ENCODE measurements at regions not wholly inside any gene's neighbourhood (a gene's known extent, or its start where the extent isn't known, plus 50 kb on each side); places are given as distances from the start of the nearest gene placed in this dataset.
"Not testable (repeated sequence)": the region's sequence is repeated elsewhere in the genome, so short reads cannot be mapped to it uniquely, and the experiment has no call there.

DNA sequence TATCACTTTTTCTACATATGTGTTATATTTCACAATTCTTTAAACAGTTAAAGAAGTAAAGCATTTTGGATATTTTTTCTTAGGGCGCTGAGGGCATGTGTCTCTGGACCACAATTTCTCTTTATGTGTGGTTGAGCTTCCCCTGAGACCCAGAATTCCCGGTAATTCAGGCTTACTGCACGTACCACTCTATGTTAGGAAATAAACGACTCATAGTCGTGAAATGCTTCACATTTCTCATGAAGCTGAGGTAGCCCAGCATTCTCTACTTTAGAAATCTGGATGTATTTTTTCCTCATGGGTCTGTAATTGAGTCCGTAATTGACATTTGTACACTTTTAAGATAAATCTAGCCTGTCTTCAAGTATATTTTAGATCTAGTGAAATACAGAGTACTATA lies 170.6 kb downstream of the FZD1 start:
- Histone ChIP-seq H3K36me3 (ENCODE audit: control insufficient read depth, insufficient read depth, low read length) (no peaks in the 10 kb centered on the region), H3K4me3 (ENCODE audit: low read depth in 2 of 2, low read length in 2 of 2) (no peak overlapping the region), H3K27me3 (ENCODE audit: control insufficient read depth, insufficient read depth, low read length) (no peaks in the 10 kb centered on the region), H3K9me3 (ENCODE audit: control insufficient read depth, insufficient read depth, low read depth, low read length) (no peaks in the 10 kb centered on the region), H3K4me1 (ENCODE audit: control insufficient read depth, insufficient read depth, low read length) (no peaks in the 10 kb centered on the region), H3K27ac (ENCODE audit: low read length) (no peak overlapping the region)
- ChIA-PET POLR2A (no interaction called here), CTCF (no interaction called here)
- intact Hi-C loops (cut with micrococcal nuclease; ENCODE audit: unreplicated experiment) (no loop called here), in situ Hi-C loops (cut with HindIII; ENCODE audit: low pct_unique_long_range_greater_than_20kb, low sequenced_read_pairs) (no loop called here)
- ATAC-seq (no peak), DNase-seq (ENCODE audit: low read depth, low spot score) (no peak)
- TF ChIP-seq TCF7L2 (IDR thresholded peaks at IDR 0.05; ENCODE audit: low read depth, low read length): no peak
- no TSS peak for BruUV-seq (replicated peaks)

DNA sequence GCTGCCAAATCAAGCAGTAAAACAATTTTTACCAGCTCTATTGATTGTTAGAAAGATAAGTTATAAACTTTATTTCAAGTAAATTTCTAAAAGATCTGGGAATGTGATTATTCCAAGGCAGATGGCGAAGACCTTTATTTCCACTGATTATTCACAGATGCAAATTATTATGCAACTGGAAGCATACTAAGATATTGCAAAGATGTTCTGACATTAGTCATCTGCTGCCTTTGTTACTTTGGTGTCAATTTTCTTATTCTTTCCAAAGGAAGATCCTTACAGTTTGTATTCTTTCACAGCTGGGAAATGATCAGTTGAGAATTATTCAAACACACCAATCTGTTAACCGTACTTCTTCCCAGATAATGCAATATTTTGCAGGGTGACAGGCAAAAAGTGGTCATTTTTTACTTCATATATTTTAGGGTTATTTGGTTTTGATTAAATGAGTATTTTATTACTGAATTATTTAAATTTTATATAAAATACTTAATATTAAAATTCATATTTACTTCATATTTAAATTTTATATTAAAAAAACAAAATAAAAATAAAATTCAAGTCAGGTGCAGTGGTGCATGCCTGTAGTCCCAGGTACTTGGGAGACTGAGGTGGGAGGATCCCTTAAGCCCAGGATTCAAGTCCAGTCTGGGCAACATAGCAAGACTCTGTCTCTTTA lies 171.3 kb downstream of the FZD1 start:
- CTCF ChIA-PET: interaction anchor here (0.6 kb wide), 1 partner anchor 346 kb away, joined by 5 read pairs; no protein-coding TSS in a partner anchor
- BruUV-seq (replicated peaks): no TSS peak

DNA sequence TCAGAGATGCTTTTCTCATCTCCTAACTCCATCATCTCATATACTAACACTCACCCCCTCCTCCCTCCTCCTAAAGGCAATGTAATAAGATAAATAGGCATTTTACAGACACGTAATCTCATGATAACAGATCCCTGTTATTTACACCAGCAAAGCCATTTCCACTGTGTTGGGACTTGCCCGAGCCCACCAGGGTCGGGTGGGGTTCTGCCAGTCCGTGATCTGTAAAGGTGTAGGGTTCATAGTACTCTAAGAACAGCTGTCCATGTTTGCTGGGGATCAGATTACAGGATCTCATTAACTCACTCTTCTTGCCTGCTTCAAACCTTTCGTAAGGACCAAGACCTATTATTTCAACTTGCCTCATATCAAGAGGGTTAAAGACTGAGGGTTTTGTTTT lies 172.4 kb downstream of the FZD1 start:
- ChIA-PET CTCF (no interaction called here), POLR2A (no interaction called here)
- Histone ChIP-seq H3K27ac (ENCODE audit: low read length) (no peak overlapping the region), H3K27me3 (ENCODE audit: control insufficient read depth, insufficient read depth, low read length) (no peaks in the 10 kb centered on the region), H3K36me3 (ENCODE audit: control insufficient read depth, insufficient read depth, low read length) (no peaks in the 10 kb centered on the region), H3K4me1 (ENCODE audit: control insufficient read depth, insufficient read depth, low read length) (no peaks in the 10 kb centered on the region), H3K9me3 (ENCODE audit: control insufficient read depth, insufficient read depth, low read depth, low read length) (no peaks in the 10 kb centered on the region), H3K4me3 (ENCODE audit: low read depth in 2 of 2, low read length in 2 of 2) (no peak overlapping the region)
- in situ Hi-C loops (cut with HindIII; ENCODE audit: low pct_unique_long_range_greater_than_20kb, low sequenced_read_pairs) (no loop called here), intact Hi-C loops (cut with micrococcal nuclease; ENCODE audit: unreplicated experiment) (no loop called here)
- TF ChIP-seq, protein P1, sequence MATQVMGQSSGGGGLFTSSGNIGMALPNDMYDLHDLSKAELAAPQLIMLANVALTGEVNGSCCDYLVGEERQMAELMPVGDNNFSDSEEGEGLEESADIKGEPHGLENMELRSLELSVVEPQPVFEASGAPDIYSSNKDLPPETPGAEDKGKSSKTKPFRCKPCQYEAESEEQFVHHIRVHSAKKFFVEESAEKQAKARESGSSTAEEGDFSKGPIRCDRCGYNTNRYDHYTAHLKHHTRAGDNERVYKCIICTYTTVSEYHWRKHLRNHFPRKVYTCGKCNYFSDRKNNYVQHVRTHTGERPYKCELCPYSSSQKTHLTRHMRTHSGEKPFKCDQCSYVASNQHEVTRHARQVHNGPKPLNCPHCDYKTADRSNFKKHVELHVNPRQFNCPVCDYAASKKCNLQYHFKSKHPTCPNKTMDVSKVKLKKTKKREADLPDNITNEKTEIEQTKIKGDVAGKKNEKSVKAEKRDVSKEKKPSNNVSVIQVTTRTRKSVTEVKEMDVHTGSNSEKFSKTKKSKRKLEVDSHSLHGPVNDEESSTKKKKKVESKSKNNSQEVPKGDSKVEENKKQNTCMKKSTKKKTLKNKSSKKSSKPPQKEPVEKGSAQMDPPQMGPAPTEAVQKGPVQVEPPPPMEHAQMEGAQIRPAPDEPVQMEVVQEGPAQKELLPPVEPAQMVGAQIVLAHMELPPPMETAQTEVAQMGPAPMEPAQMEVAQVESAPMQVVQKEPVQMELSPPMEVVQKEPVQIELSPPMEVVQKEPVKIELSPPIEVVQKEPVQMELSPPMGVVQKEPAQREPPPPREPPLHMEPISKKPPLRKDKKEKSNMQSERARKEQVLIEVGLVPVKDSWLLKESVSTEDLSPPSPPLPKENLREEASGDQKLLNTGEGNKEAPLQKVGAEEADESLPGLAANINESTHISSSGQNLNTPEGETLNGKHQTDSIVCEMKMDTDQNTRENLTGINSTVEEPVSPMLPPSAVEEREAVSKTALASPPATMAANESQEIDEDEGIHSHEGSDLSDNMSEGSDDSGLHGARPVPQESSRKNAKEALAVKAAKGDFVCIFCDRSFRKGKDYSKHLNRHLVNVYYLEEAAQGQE (IDR thresholded peaks at IDR 0.05; ENCODE audit: insufficient read depth in 1 of 2, low read depth in 2 of 2, low read length in 1 of 2): no peak
- no peak for ATAC-seq
- no TSS peak for BruUV-seq (replicated peaks)
- DNase-seq (ENCODE audit: low read depth, low spot score): no peak

More for the DNA sequence above, 171.3 kb downstream of the FZD1 start:
- H3K27me3 ChIP-seq (ENCODE audit: control insufficient read depth, insufficient read depth, low read length): no peaks in the 10 kb centered on the region
- H3K36me3 ChIP-seq (ENCODE audit: control insufficient read depth, insufficient read depth, low read length): no peaks in the 10 kb centered on the region
- DNase-seq (ENCODE audit: low read depth, low spot score) (no peak), ATAC-seq (no peak)
- no peaks in the 10 kb centered on the region for H3K9me3 ChIP-seq (ENCODE audit: control insufficient read depth, insufficient read depth, low read depth, low read length)
- intact Hi-C loops (cut with micrococcal nuclease; ENCODE audit: unreplicated experiment): no loop called here
- in situ Hi-C loops (cut with HindIII; ENCODE audit: low pct_unique_long_range_greater_than_20kb, low sequenced_read_pairs): no loop called here
- TF ChIP-seq POLR2AphosphoS5 (IDR thresholded peaks at IDR 0.05; ENCODE audit: low read depth, low read length) (no peak), TCF7L2 (IDR thresholded peaks at IDR 0.05; ENCODE audit: low read depth, low read length) (no peak), SIN3A (IDR thresholded peaks at IDR 0.05; ENCODE audit: borderline replicate concordance, insufficient read depth, low read depth, low read length) (no peak)
- TF ChIP-seq, protein P2, sequence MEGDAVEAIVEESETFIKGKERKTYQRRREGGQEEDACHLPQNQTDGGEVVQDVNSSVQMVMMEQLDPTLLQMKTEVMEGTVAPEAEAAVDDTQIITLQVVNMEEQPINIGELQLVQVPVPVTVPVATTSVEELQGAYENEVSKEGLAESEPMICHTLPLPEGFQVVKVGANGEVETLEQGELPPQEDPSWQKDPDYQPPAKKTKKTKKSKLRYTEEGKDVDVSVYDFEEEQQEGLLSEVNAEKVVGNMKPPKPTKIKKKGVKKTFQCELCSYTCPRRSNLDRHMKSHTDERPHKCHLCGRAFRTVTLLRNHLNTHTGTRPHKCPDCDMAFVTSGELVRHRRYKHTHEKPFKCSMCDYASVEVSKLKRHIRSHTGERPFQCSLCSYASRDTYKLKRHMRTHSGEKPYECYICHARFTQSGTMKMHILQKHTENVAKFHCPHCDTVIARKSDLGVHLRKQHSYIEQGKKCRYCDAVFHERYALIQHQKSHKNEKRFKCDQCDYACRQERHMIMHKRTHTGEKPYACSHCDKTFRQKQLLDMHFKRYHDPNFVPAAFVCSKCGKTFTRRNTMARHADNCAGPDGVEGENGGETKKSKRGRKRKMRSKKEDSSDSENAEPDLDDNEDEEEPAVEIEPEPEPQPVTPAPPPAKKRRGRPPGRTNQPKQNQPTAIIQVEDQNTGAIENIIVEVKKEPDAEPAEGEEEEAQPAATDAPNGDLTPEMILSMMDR (IDR thresholded peaks at IDR 0.05): no peak
- TF ChIP-seq, protein P1 (IDR thresholded peaks at IDR 0.05; ENCODE audit: insufficient read depth in 1 of 2, low read depth in 2 of 2, low read length in 1 of 2): no peak
- H3K27ac ChIP-seq (ENCODE audit: low read length): no peak overlapping the region
- no peak overlapping the region for H3K4me3 ChIP-seq (ENCODE audit: low read depth in 2 of 2, low read length in 2 of 2)
- no peaks in the 10 kb centered on the region for H3K4me1 ChIP-seq (ENCODE audit: control insufficient read depth, insufficient read depth, low read length)
- POLR2A ChIA-PET: no interaction called here

DNA sequence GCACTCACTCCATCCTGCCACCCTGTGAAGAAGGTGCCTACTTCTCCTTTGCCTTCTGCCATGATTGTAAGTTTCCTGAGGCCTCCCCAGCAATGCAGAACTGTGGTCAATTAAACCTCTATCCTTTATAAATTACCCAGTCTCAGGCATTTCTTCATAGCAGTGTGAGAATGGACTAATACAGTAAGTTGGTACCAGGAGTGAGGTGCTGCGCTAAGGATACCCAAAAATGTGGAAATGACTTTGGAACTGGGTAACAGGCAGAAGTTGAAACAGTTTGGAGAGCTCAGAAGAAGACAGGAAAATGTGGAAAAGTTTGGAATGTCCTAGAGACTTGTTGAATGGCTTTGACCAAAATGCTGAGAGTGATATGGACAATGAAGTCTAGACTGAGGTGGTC lies 176.0 kb downstream of the FZD1 start:
- H3K27me3 ChIP-seq (ENCODE audit: control insufficient read depth, insufficient read depth, low read length); H3K27ac ChIP-seq (ENCODE audit: low read length); ATAC-seq; CTCF ChIA-PET; POLR2A ChIA-PET; intact Hi-C loops (cut with micrococcal nuclease; ENCODE audit: unreplicated experiment); DNase-seq (ENCODE audit: low read depth, low spot score); H3K9me3 ChIP-seq (ENCODE audit: control insufficient read depth, insufficient read depth, low read depth, low read length); H3K4me1 ChIP-seq (ENCODE audit: control insufficient read depth, insufficient read depth, low read length); BruUV-seq (replicated peaks); H3K4me3 ChIP-seq (ENCODE audit: low read depth in 2 of 2, low read length in 2 of 2); H3K36me3 ChIP-seq (ENCODE audit: control insufficient read depth, insufficient read depth, low read length); in situ Hi-C loops (cut with HindIII; ENCODE audit: low pct_unique_long_range_greater_than_20kb, low sequenced_read_pairs): not testable (repeated sequence)

Measured in Panc1 (cell line).